ENCODE measurements at regions not wholly inside any gene's neighbourhood (a gene's known extent, or its start where the extent isn't known, plus 50 kb on each side); places are given as distances from the start of the nearest gene placed in this dataset.

DNA sequence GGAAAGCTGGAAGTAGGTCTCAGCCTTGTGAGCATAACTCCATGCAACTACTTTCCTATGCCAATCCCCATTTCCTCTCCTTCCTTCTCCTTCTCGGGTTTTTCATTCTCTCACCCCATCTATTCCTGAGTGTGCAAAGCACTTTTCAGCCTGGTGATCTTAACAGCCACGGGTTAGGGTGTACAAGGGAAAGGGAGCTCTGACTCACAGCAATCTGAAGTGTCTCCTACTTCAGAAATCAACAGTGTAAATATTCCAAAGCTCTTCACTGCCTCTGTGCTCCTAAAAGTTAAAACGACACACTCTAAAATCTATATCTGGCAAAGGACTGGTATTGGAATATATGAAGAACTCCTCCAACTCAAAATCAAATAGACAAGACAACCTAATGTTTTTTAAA, 268.0 kb upstream of the IRX3 start (continued):
- TF ChIP-seq ZNF837 (tag by site-specific recombination; IDR thresholded peaks at IDR 0.05) (no peak), ZNF747 (tag by site-specific recombination; IDR thresholded peaks at IDR 0.05) (no peak), RBAK (tag by site-specific recombination; IDR thresholded peaks at IDR 0.05) (no peak)
- TF ChIP-seq, protein P1, sequence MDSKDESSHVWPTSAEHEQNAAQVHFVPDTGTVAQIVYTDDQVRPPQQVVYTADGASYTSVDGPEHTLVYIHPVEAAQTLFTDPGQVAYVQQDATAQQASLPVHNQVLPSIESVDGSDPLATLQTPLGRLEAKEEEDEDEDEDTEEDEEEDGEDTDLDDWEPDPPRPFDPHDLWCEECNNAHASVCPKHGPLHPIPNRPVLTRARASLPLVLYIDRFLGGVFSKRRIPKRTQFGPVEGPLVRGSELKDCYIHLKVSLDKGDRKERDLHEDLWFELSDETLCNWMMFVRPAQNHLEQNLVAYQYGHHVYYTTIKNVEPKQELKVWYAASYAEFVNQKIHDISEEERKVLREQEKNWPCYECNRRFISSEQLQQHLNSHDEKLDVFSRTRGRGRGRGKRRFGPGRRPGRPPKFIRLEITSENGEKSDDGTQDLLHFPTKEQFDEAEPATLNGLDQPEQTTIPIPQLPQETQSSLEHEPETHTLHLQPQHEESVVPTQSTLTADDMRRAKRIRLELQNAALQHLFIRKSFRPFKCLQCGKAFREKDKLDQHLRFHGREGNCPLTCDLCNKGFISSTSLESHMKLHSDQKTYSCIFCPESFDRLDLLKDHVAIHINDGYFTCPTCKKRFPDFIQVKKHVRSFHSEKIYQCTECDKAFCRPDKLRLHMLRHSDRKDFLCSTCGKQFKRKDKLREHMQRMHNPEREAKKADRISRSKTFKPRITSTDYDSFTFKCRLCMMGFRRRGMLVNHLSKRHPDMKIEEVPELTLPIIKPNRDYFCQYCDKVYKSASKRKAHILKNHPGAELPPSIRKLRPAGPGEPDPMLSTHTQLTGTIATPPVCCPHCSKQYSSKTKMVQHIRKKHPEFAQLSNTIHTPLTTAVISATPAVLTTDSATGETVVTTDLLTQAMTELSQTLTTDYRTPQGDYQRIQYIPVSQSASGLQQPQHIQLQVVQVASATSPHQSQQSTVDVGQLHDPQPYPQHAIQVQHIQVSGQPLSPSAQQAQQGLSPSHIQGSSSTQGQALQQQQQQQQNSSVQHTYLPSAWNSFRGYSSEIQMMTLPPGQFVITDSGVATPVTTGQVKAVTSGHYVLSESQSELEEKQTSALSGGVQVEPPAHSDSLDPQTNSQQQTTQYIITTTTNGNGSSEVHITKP (tag by site-specific recombination; IDR thresholded peaks at IDR 0.05): no peak

DNA sequence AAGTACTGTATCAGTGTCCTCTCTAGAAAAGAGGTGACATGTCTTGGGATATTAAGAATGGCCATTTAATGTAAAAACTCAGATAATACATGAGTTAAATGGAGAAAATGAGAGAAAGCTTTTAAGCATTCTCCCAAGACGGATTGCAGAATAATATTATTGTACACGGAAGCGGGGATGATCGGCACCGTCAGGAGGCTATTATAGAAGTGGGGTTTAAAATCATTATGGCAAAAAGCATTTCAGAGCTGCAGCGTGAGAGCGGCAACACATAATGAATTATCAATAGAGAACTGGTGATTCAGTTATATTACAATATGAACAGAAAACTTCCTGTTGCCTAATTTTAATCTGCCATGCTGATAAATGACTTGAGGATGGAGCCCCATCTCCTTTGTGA, 261.7 kb upstream of the IRX3 start:
- no peak overlapping the region for H3K27ac ChIP-seq (ENCODE audit: extremely low read depth, low read depth, low read length)
- H3K4me1 ChIP-seq (ENCODE audit: control insufficient read depth, insufficient read depth, low read length): no peaks in the 10 kb centered on the region
- H3K36me3 ChIP-seq (ENCODE audit: control insufficient read depth in 2 of 2, insufficient read depth in 1 of 2, low read length in 2 of 2): no peaks in the 10 kb centered on the region
- H3K9me3 ChIP-seq (ENCODE audit: control insufficient read depth, insufficient read depth, low read depth, low read length): no peaks in the 10 kb centered on the region
- TF ChIP-seq ZNF707 (tag by site-specific recombination; IDR thresholded peaks at IDR 0.05) (no peak), TRIM28 (IDR thresholded peaks at IDR 0.05; ENCODE audit: borderline replicate concordance, low read length) (no peak), SETDB1 (IDR thresholded peaks at IDR 0.05; ENCODE audit: insufficient read length, low read length) (no peak), GLI2 (tag by site-specific recombination; IDR thresholded peaks at IDR 0.05; ENCODE audit: borderline replicate concordance, low read depth) (no peak), WT1 (tag by site-specific recombination; IDR thresholded peaks at IDR 0.05) (no peak)
- TF ChIP-seq, protein P2, sequence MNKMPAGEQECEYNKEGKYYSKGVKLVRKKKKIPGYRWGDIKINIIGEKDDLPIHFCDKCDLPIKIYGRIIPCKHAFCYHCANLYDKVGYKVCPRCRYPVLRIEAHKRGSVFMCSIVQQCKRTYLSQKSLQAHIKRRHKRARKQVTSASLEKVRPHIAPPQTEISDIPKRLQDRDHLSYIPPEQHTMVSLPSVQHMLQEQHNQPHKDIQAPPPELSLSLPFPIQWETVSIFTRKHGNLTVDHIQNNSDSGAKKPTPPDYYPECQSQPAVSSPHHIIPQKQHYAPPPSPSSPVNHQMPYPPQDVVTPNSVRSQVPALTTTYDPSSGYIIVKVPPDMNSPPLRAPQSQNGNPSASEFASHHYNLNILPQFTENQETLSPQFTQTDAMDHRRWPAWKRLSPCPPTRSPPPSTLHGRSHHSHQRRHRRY (tag by site-specific recombination; IDR thresholded peaks at IDR 0.05): no peak
- TF ChIP-seq, protein P3, sequence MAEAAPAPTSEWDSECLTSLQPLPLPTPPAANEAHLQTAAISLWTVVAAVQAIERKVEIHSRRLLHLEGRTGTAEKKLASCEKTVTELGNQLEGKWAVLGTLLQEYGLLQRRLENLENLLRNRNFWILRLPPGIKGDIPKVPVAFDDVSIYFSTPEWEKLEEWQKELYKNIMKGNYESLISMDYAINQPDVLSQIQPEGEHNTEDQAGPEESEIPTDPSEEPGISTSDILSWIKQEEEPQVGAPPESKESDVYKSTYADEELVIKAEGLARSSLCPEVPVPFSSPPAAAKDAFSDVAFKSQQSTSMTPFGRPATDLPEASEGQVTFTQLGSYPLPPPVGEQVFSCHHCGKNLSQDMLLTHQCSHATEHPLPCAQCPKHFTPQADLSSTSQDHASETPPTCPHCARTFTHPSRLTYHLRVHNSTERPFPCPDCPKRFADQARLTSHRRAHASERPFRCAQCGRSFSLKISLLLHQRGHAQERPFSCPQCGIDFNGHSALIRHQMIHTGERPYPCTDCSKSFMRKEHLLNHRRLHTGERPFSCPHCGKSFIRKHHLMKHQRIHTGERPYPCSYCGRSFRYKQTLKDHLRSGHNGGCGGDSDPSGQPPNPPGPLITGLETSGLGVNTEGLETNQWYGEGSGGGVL (tag by site-specific recombination; IDR thresholded peaks at IDR 0.05): no peak
- TF ChIP-seq, protein P4, sequence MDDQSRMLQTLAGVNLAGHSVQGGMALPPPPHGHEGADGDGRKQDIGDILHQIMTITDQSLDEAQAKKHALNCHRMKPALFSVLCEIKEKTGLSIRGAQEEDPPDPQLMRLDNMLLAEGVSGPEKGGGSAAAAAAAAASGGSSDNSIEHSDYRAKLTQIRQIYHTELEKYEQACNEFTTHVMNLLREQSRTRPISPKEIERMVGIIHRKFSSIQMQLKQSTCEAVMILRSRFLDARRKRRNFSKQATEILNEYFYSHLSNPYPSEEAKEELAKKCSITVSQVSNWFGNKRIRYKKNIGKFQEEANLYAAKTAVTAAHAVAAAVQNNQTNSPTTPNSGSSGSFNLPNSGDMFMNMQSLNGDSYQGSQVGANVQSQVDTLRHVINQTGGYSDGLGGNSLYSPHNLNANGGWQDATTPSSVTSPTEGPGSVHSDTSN (CRISPR knock-in tag; IDR thresholded peaks at IDR 0.05): no peak
- TF ChIP-seq, protein P5, sequence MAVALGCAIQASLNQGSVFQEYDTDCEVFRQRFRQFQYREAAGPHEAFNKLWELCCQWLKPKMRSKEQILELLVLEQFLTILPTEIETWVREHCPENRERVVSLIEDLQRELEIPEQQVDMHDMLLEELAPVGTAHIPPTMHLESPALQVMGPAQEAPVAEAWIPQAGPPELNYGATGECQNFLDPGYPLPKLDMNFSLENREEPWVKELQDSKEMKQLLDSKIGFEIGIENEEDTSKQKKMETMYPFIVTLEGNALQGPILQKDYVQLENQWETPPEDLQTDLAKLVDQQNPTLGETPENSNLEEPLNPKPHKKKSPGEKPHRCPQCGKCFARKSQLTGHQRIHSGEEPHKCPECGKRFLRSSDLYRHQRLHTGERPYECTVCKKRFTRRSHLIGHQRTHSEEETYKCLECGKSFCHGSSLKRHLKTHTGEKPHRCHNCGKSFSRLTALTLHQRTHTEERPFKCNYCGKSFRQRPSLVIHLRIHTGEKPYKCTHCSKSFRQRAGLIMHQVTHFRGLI (tag by site-specific recombination; IDR thresholded peaks at IDR 0.05): no peak
- POLR2A ChIA-PET: no interaction called here
- H3K4me3 ChIP-seq (ENCODE audit: low read depth, low read length): no peak overlapping the region
- CTCF ChIA-PET: no interaction called here

DNA sequence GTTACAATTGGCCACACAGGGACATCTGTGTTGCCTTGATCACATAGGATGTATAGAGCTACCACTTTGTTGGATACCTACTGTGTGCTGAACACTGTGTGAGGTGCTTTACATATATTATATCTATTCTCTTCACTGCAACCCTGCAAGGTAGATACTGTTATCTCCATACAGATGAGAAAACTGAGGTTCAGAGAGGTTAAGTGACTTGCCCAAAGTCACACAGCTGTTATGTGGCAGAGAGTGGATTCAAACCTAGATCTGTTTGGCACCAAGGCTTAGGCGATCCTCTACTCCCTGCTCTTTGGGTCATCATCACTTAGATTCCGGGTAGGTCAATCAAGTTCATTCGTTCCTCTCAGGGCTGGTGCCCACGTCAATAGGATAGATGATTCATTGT, 260.5 kb upstream of the IRX3 start:
- no peak for TF ChIP-seq ZNF16 (tag by site-specific recombination; IDR thresholded peaks at IDR 0.05; ENCODE audit: low read depth)
- TF ChIP-seq SP7 (tag by site-specific recombination; IDR thresholded peaks at IDR 0.05): no peak
- TF ChIP-seq ZNF768 (tag by site-specific recombination; IDR thresholded peaks at IDR 0.05): peak; percentile 58; the same call in 1 of the 2 replicates
- H3K9me3 ChIP-seq (ENCODE audit: control insufficient read depth, insufficient read depth, low read depth, low read length): no peaks in the 10 kb centered on the region
- H3K27ac ChIP-seq (ENCODE audit: extremely low read depth, low read depth, low read length): no peak overlapping the region
- H3K36me3 ChIP-seq (ENCODE audit: control insufficient read depth in 2 of 2, insufficient read depth in 1 of 2, low read length in 2 of 2): no peaks in the 10 kb centered on the region
- ChIA-PET CTCF (no interaction called here), POLR2A (no interaction called here)
- H3K4me1 ChIP-seq (ENCODE audit: control insufficient read depth, insufficient read depth, low read length): no peaks in the 10 kb centered on the region
- H3K4me3 ChIP-seq (ENCODE audit: low read depth, low read length): no peak overlapping the region
